H9 (cell line): ENCODE measurements at regions not wholly inside any gene's neighbourhood (a gene's known extent, or its start where the extent isn't known, plus 50 kb on each side); places are given as distances from the start of the nearest gene placed in this dataset.

Experiments
- DNase-seq: peaks from one replicate; pipeline ENCODE4 v3.0.0-alpha.2; 2017
- H2AFZ ChIP-seq: one replicate; pipeline ENCODE4 v1.6.1; 2013; ENCODE audit warnings: mild to moderate bottlenecking, low read length, control low read depth, moderate library complexity
- H2AK5ac ChIP-seq: 2 replicates; pipeline ENCODE4 v1.6.1; 2013; ENCODE audit warnings: low read length, control low read depth, mixed read lengths; ENCODE audit not compliant: insufficient read length
- H2BK120ac ChIP-seq: one replicate; pipeline ENCODE4 v1.6.1; 2013; ENCODE audit warnings: low read depth, mild to moderate bottlenecking, low read length, control low read depth, inconsistent platforms; ENCODE audit not compliant: poor library complexity, severe bottlenecking
- H2BK12ac ChIP-seq: 2 replicates; pipeline ENCODE4 v1.6.1; 2013; ENCODE audit warnings: low read length, control low read depth, mixed read lengths, low read depth; ENCODE audit not compliant: insufficient read length
- H2BK15ac ChIP-seq: 2 replicates; pipeline ENCODE4 v1.6.1; 2013; ENCODE audit warnings: low read depth, low read length, control low read depth
- H2BK20ac ChIP-seq: one replicate; pipeline ENCODE4 v1.6.1; 2013; ENCODE audit warnings: low read depth, mild to moderate bottlenecking, low read length, control low read depth, inconsistent platforms; ENCODE audit not compliant: poor library complexity, severe bottlenecking
- H2BK5ac ChIP-seq: 2 replicates; pipeline ENCODE4 v1.6.1; 2013; ENCODE audit warnings: low read length, control low read depth, mixed read lengths; ENCODE audit not compliant: insufficient read length
- H3K14ac ChIP-seq: 2 replicates; pipeline ENCODE4 v1.6.1; 2013; ENCODE audit warnings: low read length, control low read depth; ENCODE audit not compliant: insufficient read depth
- H3K18ac ChIP-seq: 2 replicates; pipeline ENCODE4 v1.6.1; 2013; ENCODE audit warnings: low read depth, mild to moderate bottlenecking, mixed read lengths, low read length, control low read depth; ENCODE audit not compliant: insufficient read length
- H3K23ac ChIP-seq: 2 replicates; pipeline ENCODE4 v1.6.1; 2013; ENCODE audit warnings: low read length, control low read depth, mixed read lengths, low read depth; ENCODE audit not compliant: insufficient read length
- H3K23me2 ChIP-seq: 2 replicates; pipeline ENCODE4 v1.6.1; 2013; ENCODE audit warnings: low read depth, mild to moderate bottlenecking, mixed read lengths, low read length, control low read depth; ENCODE audit not compliant: insufficient read length, poor library complexity, severe bottlenecking
- H3K27ac ChIP-seq: 2 replicates; pipeline ENCODE4 v1.5.1; 2013; ENCODE audit warnings: low read length, control low read depth, mixed read lengths, low read depth; ENCODE audit not compliant: insufficient read length
- H3K27me3 ChIP-seq: 2 replicates; pipeline ENCODE4 v1.6.1; 2013; ENCODE audit warnings: low read length, control low read depth, inconsistent platforms; ENCODE audit not compliant: insufficient read depth
- H3K4ac ChIP-seq: 2 replicates; pipeline ENCODE4 v1.6.1; 2013; ENCODE audit warnings: low read depth, mild to moderate bottlenecking, control low read depth, inconsistent platforms, low read length, moderate library complexity
- H3K4me1 ChIP-seq: 2 replicates; pipeline ENCODE4 v1.6.1; 2013; ENCODE audit warnings: low read length, control low read depth, inconsistent platforms; ENCODE audit not compliant: insufficient read depth
- H3K4me2 ChIP-seq: 2 replicates; pipeline ENCODE4 v1.6.1; 2013; ENCODE audit warnings: low read length, control low read depth, mixed read lengths; ENCODE audit not compliant: insufficient read length, insufficient read depth
- H3K56ac ChIP-seq: 2 replicates; pipeline ENCODE4 v1.6.1; 2013; ENCODE audit warnings: low read depth, mild to moderate bottlenecking, mixed read lengths, low read length, control low read depth; ENCODE audit not compliant: insufficient read length
- H3K79me1 ChIP-seq: 2 replicates; pipeline ENCODE4 v1.6.1; 2013; ENCODE audit warnings: low read depth, mild to moderate bottlenecking, moderate library complexity, low read length, control low read depth, inconsistent platforms; ENCODE audit not compliant: insufficient read depth, poor library complexity, severe bottlenecking
- H3K79me2 ChIP-seq: 2 replicates; pipeline ENCODE4 v1.6.1; 2013; ENCODE audit warnings: low read length, control low read depth, inconsistent platforms; ENCODE audit not compliant: insufficient read depth
- H3K9ac ChIP-seq: 2 replicates; pipeline ENCODE4 v1.6.1; 2013; ENCODE audit warnings: low read length, control low read depth, mixed read lengths; ENCODE audit not compliant: insufficient read length; ENCODE audit errors: extremely low read depth
- H3K9me3 ChIP-seq: one replicate; pipeline ENCODE4 v1.6.1; 2013; ENCODE audit warnings: low read depth, low read length, inconsistent platforms; ENCODE audit not compliant: control insufficient read depth
- H3T11ph ChIP-seq: one replicate; pipeline ENCODE4 v1.6.1; 2013; ENCODE audit warnings: mild to moderate bottlenecking, low read length, control low read depth, inconsistent platforms
- H4K20me1 ChIP-seq: one replicate; pipeline ENCODE4 v1.6.1; 2013; ENCODE audit not compliant: control insufficient read depth, insufficient read length, insufficient read depth
- H4K5ac ChIP-seq: 2 replicates; pipeline ENCODE4 v1.6.1; 2013; ENCODE audit warnings: low read depth, mild to moderate bottlenecking, mixed read lengths, low read length, control low read depth; ENCODE audit not compliant: insufficient read length
- H4K8ac ChIP-seq: replicated peaks from 2 replicates; pipeline ENCODE4 v1.6.1; 2013; ENCODE audit warnings: low read length, control low read depth, mixed read lengths, low read depth; ENCODE audit not compliant: insufficient read length
- H4K91ac ChIP-seq: 2 replicates; pipeline ENCODE4 v1.6.1; 2013; ENCODE audit warnings: low read depth, mild to moderate bottlenecking, moderate library complexity, mixed read lengths, low read length, control low read depth; ENCODE audit not compliant: insufficient read length
- H3K27ac Mint-ChIP-seq, 3 experiments: 2 replicates in 2 of 3; 3 replicates in 1 of 3; pipeline ENCODE4 v1.8.0; 2020 to 2021; ENCODE audit warnings: mixed read lengths in 3 of 3, mild to moderate bottlenecking in 1 of 3, moderate library complexity in 1 of 3
- H3K27me3 Mint-ChIP-seq: 2 replicates; pipeline ENCODE4 v1.8.0; 2021; ENCODE audit warnings: low read depth, mild to moderate bottlenecking, moderate library complexity, mixed read lengths
- H3K36me3 Mint-ChIP-seq, 3 experiments: 2 replicates in 2 of 3; 3 replicates in 1 of 3; pipeline ENCODE4 v1.8.0; 2020 to 2021; ENCODE audit warnings: low read depth in 3 of 3, mixed read lengths in 3 of 3; ENCODE audit not compliant: insufficient read depth in 1 of 3
- H3K4me1 Mint-ChIP-seq, 2 experiments: 2 replicates each; pipeline ENCODE4 v1.8.0; 2020; ENCODE audit warnings: mixed read lengths in 2 of 2
- H3K4me3 Mint-ChIP-seq, 2 experiments: 2 replicates in 1 of 2; 3 replicates in 1 of 2; pipeline ENCODE4 v1.8.0; 2020 to 2021; ENCODE audit warnings: mild to moderate bottlenecking in 2 of 2, mixed read lengths in 2 of 2, moderate library complexity in 1 of 2
- H3K9me3 Mint-ChIP-seq, 2 experiments: 2 replicates in 1 of 2; 3 replicates in 1 of 2; pipeline ENCODE4 v1.8.0; 2020; ENCODE audit warnings: mild to moderate bottlenecking in 2 of 2, mixed read lengths in 2 of 2, moderate library complexity in 1 of 2
- WGBS: extraction: QIAGEN DNeasy Blood & Tissue Kit; methylation state at CpG from one replicate; pipeline ENCODE4 v1.1.7; 2013; ENCODE audit warnings: missing lambda C conversion rate, low lambda C conversion rate, mixed read lengths; ENCODE audit not compliant: insufficient read length; ENCODE audit errors: extremely low coverage; 5-methylcytosine and 5-hydroxymethylcytosine counted together
- TF ChIP-seq, protein P1 (sequence below): fragments of 200-600 bp; sonication (generic); conservative IDR thresholded peaks from 3 replicates; pipeline ENCODE4 v1.8.0; 2021; ENCODE audit warnings: antibody characterized with exemption, mild to moderate bottlenecking

DNA sequence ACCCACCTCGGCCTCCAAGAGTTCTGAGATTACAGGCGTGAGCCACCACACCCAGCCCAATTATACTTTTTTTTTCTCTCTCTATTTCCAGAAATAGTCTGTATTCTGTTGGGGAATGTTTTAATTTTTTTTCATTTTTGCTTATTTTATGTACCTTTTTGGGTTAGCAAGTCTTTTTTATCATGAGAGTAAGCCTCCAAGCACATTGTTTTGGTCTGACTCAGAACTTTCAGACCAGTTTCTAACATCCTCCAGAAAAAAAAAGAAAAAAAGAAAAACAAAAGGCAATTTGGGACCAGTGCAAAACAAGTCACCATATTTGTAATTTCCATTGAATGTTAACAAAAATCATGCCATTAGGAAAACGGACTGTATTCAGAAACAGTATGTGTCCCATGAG lies 1465.5 kb downstream of the SLITRK5 start:
- H3K27me3 Mint-ChIP-seq = no peaks in the 10 kb centered on the region
- H3K79me1 ChIP-seq = no peaks in the 10 kb centered on the region
- H3K56ac ChIP-seq = no peak overlapping the region
- no peaks in the 10 kb centered on the region for H4K20me1 ChIP-seq
- no peak overlapping the region for H3K4me3 Mint-ChIP-seq
- TF ChIP-seq, protein P1, sequence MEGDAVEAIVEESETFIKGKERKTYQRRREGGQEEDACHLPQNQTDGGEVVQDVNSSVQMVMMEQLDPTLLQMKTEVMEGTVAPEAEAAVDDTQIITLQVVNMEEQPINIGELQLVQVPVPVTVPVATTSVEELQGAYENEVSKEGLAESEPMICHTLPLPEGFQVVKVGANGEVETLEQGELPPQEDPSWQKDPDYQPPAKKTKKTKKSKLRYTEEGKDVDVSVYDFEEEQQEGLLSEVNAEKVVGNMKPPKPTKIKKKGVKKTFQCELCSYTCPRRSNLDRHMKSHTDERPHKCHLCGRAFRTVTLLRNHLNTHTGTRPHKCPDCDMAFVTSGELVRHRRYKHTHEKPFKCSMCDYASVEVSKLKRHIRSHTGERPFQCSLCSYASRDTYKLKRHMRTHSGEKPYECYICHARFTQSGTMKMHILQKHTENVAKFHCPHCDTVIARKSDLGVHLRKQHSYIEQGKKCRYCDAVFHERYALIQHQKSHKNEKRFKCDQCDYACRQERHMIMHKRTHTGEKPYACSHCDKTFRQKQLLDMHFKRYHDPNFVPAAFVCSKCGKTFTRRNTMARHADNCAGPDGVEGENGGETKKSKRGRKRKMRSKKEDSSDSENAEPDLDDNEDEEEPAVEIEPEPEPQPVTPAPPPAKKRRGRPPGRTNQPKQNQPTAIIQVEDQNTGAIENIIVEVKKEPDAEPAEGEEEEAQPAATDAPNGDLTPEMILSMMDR = no peak
- H3K4me2 ChIP-seq = no peak overlapping the region
- H4K91ac ChIP-seq = no peak overlapping the region
- no peaks in the 10 kb centered on the region for H3K23me2 ChIP-seq
- H2BK20ac ChIP-seq = no peak overlapping the region
- no peak overlapping the region for H2AK5ac ChIP-seq
- H4K5ac ChIP-seq = no peak overlapping the region
- no peak overlapping the region for H3K27ac ChIP-seq
- H4K8ac ChIP-seq = no peak overlapping the region
- no peaks in the 10 kb centered on the region for H3K4me1 ChIP-seq
- WGBS = no CpG with 5 or more reads among the region's 3 CpGs
- H3K23ac ChIP-seq = no peak overlapping the region
- DNase-seq = no peak
- no peak overlapping the region for H3K9ac ChIP-seq
- H3K9me3 Mint-ChIP-seq = no peaks in the 10 kb centered on the region; a peak in 1 of 5 replicates
- no peak overlapping the region for H3K14ac ChIP-seq
- no peak overlapping the region for H3K4ac ChIP-seq
- H3T11ph ChIP-seq = no peak overlapping the region
- H2AFZ ChIP-seq = no peak overlapping the region
- H3K4me1 Mint-ChIP-seq = no peaks in the 10 kb centered on the region; a peak in 1 of 4 replicates
- no peak overlapping the region for H2BK120ac ChIP-seq
- H3K36me3 Mint-ChIP-seq = no peaks in the 10 kb centered on the region; a peak in 1 of 7 replicates
- no peak overlapping the region for H2BK5ac ChIP-seq
- no peak overlapping the region for H3K18ac ChIP-seq
- no peaks in the 10 kb centered on the region for H3K27me3 ChIP-seq
- H2BK15ac ChIP-seq = no peak overlapping the region
- H2BK12ac ChIP-seq = no peak overlapping the region
- H3K9me3 ChIP-seq = no peaks in the 10 kb centered on the region
- no peak overlapping the region for H3K27ac Mint-ChIP-seq
- H3K79me2 ChIP-seq = no peaks in the 10 kb centered on the region
